MM.1S (cell line): ENCODE measurements at regions not wholly inside any gene's neighbourhood (a gene's known extent, or its start where the extent isn't known, plus 50 kb on each side); places are given as distances from the start of the nearest gene placed in this dataset.

ENCODE experiments used
- EZH2 ChIP-seq: fragments of 300-600 bp; sonication (generic); optimal IDR thresholded peaks from 2 replicates; pipeline ENCODE3; 2017; ENCODE audit warnings: low read depth, mild to moderate bottlenecking, antibody characterized with exemption, low read length, mixed read lengths
- EZH2phosphoT487 ChIP-seq: fragments of 300-600 bp; sonication (generic); IDR thresholded peaks from 2 replicates; pipeline ENCODE4 v1.6.1; 2018; ENCODE audit warnings: antibody characterized with exemption, low read length
- TF ChIP-seq, protein P1 (sequence below): fragments of 300-600 bp; sonication (generic); IDR thresholded peaks from 2 replicates; pipeline ENCODE4 v1.5.1; 2016; ENCODE audit warnings: antibody characterized with exemption, low read length, mixed read lengths

DNA sequence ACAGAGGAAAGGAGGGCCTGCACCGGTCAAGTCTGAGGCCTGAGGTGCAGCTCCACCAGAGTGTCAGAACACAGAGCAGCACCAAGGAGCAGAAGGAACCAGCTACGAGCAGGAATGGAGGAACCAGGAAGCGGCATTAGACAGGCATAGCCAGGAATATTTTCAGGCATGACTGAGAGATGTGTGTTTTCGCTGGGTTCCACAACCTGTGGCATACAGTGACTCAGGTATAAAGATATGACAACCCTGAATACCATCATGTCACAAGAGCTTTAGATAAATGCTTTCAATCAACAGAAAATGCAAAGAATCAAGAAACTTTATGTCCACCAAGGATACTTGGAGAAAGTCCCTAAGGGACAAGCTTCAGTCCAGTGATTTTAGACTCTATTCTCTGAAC lies 189.3 kb upstream of the NRIP1 start:
- TF ChIP-seq EZH2 (no peak), EZH2phosphoT487 (no peak)
- TF ChIP-seq, protein P1, sequence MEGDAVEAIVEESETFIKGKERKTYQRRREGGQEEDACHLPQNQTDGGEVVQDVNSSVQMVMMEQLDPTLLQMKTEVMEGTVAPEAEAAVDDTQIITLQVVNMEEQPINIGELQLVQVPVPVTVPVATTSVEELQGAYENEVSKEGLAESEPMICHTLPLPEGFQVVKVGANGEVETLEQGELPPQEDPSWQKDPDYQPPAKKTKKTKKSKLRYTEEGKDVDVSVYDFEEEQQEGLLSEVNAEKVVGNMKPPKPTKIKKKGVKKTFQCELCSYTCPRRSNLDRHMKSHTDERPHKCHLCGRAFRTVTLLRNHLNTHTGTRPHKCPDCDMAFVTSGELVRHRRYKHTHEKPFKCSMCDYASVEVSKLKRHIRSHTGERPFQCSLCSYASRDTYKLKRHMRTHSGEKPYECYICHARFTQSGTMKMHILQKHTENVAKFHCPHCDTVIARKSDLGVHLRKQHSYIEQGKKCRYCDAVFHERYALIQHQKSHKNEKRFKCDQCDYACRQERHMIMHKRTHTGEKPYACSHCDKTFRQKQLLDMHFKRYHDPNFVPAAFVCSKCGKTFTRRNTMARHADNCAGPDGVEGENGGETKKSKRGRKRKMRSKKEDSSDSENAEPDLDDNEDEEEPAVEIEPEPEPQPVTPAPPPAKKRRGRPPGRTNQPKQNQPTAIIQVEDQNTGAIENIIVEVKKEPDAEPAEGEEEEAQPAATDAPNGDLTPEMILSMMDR: no peak
